NCI-H2196 (cell line): ENCODE measurements at regions not wholly inside any gene's neighbourhood (a gene's known extent, or its start where the extent isn't known, plus 50 kb on each side); places are given as distances from the start of the nearest gene placed in this dataset.

Source experiments
- DNase-seq: peaks from one replicate; lab custom pipeline; 2025; ENCODE audit not compliant: unreplicated experiment; lab: John Stamatoyannopoulos, UW

- peak; percentile 76 for DNase-seq
These were observed 62.3 kb downstream of the UCHL1 start for GRCh38 chr4:41318839-41319530.

- peak; percentile 69 for DNase-seq
These were observed 62.8 kb downstream of the UCHL1 start for GRCh38 chr4:41319553-41319952.

- no peak for DNase-seq
These were observed 63.5 kb downstream of the UCHL1 start for GRCh38 chr4:41320278-41320677.

- DNase-seq: no peak
These were observed 64.1 kb downstream of the UCHL1 start for GRCh38 chr4:41320786-41321185.

GRCh38 chr4:41321216-41321945 is 64.7 kb downstream of the UCHL1 start:
- DNase-seq: no peak

- DNase-seq: no peak
These were observed 65.9 kb downstream of the UCHL1 start for GRCh38 chr4:41322617-41323016.

GRCh38 chr4:41323179-41323578 is 66.5 kb downstream of the UCHL1 start:
- no peak for DNase-seq

GRCh38 chr4:41323706-41324105 is 67.0 kb downstream of the UCHL1 start:
- peak; percentile 17 for DNase-seq

GRCh38 chr4:41324861-41325260 is 68.1 kb downstream of the UCHL1 start:
- DNase-seq: no peak

GRCh38 chr4:41325901-41326300 is 69.2 kb downstream of the UCHL1 start:
- no peak for DNase-seq

GRCh38 chr4:41326776-41327175 is 70.0 kb downstream of the UCHL1 start:
- DNase-seq: no peak

- DNase-seq: no peak
These were observed 71.0 kb downstream of the UCHL1 start for GRCh38 chr4:41327770-41328169.

GRCh38 chr4:41329361-41329760 is 72.6 kb downstream of the UCHL1 start:
- no peak for DNase-seq

GRCh38 chr4:41331224-41331623 is 74.5 kb downstream of the UCHL1 start:
- no peak for DNase-seq

- DNase-seq: no peak
These were observed 75.9 kb downstream of the UCHL1 start for GRCh38 chr4:41332510-41333054.

- peak; percentile 38 for DNase-seq
These were observed 77.5 kb downstream of the UCHL1 start for GRCh38 chr4:41334182-41334581.

GRCh38 chr4:41339812-41340809 is 83.4 kb downstream of the UCHL1 start:
- peak; percentile 52 for DNase-seq

GRCh38 chr4:41346306-41347061 is 89.8 kb downstream of the UCHL1 start:
- no peak for DNase-seq

GRCh38 chr4:41349021-41349420 is 92.3 kb downstream of the UCHL1 start:
- DNase-seq: peak; percentile 13

- DNase-seq: peak; percentile 92
These were observed 102.1 kb downstream of the UCHL1 start for GRCh38 chr4:41358647-41359421.
